ENCODE measurements at regions not wholly inside any gene's neighbourhood (a gene's known extent, or its start where the extent isn't known, plus 50 kb on each side); places are given as distances from the start of the nearest gene placed in this dataset.

GRCh38 chr7:13821152-13821787 lies 168.2 kb downstream of the ETV1 start:
- no peaks in the 10 kb centered on the region for H3K9me3 ChIP-seq
- no peaks in the 10 kb centered on the region for H3K4me1 ChIP-seq
- ATAC-seq (no peak), DNase-seq (no peak)
- no peak overlapping the region for H3K27ac ChIP-seq
- no peaks in the 10 kb centered on the region for H3K36me3 ChIP-seq
- TF ChIP-seq CTCF (IDR thresholded peaks at IDR 0.05) = no peak
- no peak overlapping the region for H3K4me3 ChIP-seq
- intact Hi-C loops (cut with DNase I) = no loop called here
- H3K27me3 ChIP-seq = no peaks in the 10 kb centered on the region

DNA sequence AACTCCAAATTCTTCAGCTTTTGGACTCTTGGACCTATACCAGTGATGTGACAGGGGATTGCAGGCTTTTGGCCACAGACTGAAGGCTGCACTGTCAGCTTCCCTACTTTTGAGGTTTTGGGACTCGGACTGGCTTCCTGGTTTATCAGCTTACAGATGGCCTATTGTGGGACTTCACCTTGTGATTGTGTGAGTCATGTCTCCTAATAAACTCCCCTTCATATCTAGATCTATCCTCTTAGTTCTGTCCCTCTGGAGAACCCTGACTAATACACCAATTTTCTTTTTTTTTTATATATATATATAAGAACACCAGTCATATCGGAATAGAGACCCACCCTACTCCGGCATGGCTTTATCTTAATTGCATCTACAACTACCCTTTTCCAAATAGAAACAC lies 166.8 kb downstream of the ETV1 start:
- Histone ChIP-seq H3K36me3 (no peaks in the 10 kb centered on the region), H3K27ac (no peak overlapping the region), H3K27me3 (no peaks in the 10 kb centered on the region), H3K4me3 (no peak overlapping the region), H3K9me3 (no peaks in the 10 kb centered on the region), H3K4me1 (no peaks in the 10 kb centered on the region)
- TF ChIP-seq CTCF (IDR thresholded peaks at IDR 0.05) = no peak
- intact Hi-C loops (cut with DNase I) = no loop called here
- ATAC-seq (no peak), DNase-seq (no peak)

- H3K4me3 ChIP-seq = no peak overlapping the region
- no peaks in the 10 kb centered on the region for H3K4me1 ChIP-seq
- intact Hi-C loops (cut with DNase I) = no loop called here
- no peaks in the 10 kb centered on the region for H3K36me3 ChIP-seq
- H3K9me3 ChIP-seq = no peaks in the 10 kb centered on the region
- no peak for ATAC-seq
- no peak for TF ChIP-seq CTCF (IDR thresholded peaks at IDR 0.05)
- DNase-seq = no peak
- H3K27me3 ChIP-seq = no peaks in the 10 kb centered on the region
- no peak overlapping the region for H3K27ac ChIP-seq
Measured at GRCh38 chr7:13826752-13827151, 162.7 kb downstream of the ETV1 start.

DNA sequence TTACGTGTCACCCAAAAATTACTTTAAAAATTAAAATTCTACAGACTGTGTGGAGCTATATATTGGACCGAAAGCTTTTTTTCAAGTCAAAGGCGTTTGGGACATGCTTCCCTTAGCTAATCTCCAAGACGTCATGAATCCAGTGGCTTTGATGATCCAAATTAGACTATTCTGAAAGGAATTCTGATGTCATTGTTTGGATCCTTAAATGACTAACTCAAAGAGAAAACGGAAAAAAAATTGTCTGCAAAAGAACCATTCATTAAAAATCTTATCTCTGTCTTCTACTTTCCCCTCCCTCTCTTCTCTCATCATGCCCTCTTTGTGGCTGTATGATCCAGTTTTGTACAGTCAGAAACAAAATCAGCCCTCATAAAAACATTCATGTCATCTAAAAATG lies 161.8 kb downstream of the ETV1 start:
- Histone ChIP-seq H3K4me1 (no peaks in the 10 kb centered on the region), H3K27me3 (no peaks in the 10 kb centered on the region), H3K27ac (no peak overlapping the region), H3K9me3 (no peaks in the 10 kb centered on the region), H3K36me3 (no peaks in the 10 kb centered on the region), H3K4me3 (no peak overlapping the region)
- no peak for TF ChIP-seq CTCF (IDR thresholded peaks at IDR 0.05)
- no peak for DNase-seq
- intact Hi-C loops (cut with DNase I) = no loop called here
- ATAC-seq = no peak

GRCh38 chr7:13829231-13829630 lies 160.2 kb downstream of the ETV1 start:
- DNase-seq = no peak
- Histone ChIP-seq H3K4me1 (no peaks in the 10 kb centered on the region), H3K9me3 (no peaks in the 10 kb centered on the region), H3K27ac (no peak overlapping the region), H3K36me3 (no peaks in the 10 kb centered on the region), H3K27me3 (no peaks in the 10 kb centered on the region), H3K4me3 (no peak overlapping the region)
- intact Hi-C loops (cut with DNase I) = no loop called here
- TF ChIP-seq CTCF (IDR thresholded peaks at IDR 0.05) = no peak
- no peak for ATAC-seq

Data from upper lobe of right lung (tissue), 1 donor.